ENCODE measurements at regions not wholly inside any gene's neighbourhood (a gene's known extent, or its start where the extent isn't known, plus 50 kb on each side); places are given as distances from the start of the nearest gene placed in this dataset.

DNA sequence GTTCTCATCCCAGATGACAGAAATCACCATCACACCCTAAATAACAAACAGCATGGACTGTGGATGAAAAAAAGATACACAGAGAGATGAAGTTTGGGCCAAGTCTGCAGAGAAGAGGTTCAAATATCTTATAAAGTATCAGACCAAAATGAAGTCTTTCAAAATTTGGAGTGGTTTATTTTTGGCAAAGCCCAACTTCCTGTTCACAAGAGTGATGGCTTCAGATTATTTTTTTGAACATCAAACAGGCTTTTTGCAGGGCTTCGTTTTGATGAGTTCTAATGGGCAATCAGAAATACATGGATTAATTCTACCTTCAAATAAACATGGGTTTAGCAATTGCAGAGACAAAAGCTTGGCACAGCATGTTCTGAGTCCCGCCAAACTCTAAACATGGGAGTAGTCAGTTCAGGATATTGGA is 378.2 kb upstream of the RPS23 start:
- POLR2A ChIA-PET, result no interaction called here
- CTCF ChIA-PET, result interaction anchor here (1.6 kb wide), 1 partner anchor 15 kb away, joined by 3 read pairs; no protein-coding TSS in a partner anchor
- TF ChIP-seq PHF8 (IDR thresholded peaks at IDR 0.05; ENCODE audit: borderline replicate concordance, low read depth) (no peak), FOXS1 (CRISPR knock-in tag; IDR thresholded peaks at IDR 0.05) (no peak), TFCP2L1 (CRISPR knock-in tag; IDR thresholded peaks at IDR 0.05) (no peak), RCOR1 (IDR thresholded peaks at IDR 0.05; ENCODE audit: low read depth, low read length) (no peak), CHD2 (IDR thresholded peaks at IDR 0.05; ENCODE audit: low read length, partially characterized antibody) (no peak), HOXB5 (CRISPR knock-in tag; IDR thresholded peaks at IDR 0.05) (no peak), RARB (CRISPR knock-in tag; IDR thresholded peaks at IDR 0.05) (no peak), POLR2A (IDR thresholded peaks at IDR 0.05; ENCODE audit: low read length) (no peak), ZFP36 (IDR thresholded peaks at IDR 0.05; ENCODE audit: borderline replicate concordance, partially characterized antibody) (no peak), CHD4 (IDR thresholded peaks at IDR 0.05; ENCODE audit: borderline replicate concordance) (no peak), HEYL (CRISPR knock-in tag; IDR thresholded peaks at IDR 0.05) (no peak), GATA3 (IDR thresholded peaks at IDR 0.05; ENCODE audit: borderline replicate concordance) (no peak), KDM1A (IDR thresholded peaks at IDR 0.05; ENCODE audit: low read depth) (no peak), MAFK (IDR thresholded peaks at IDR 0.05; ENCODE audit: partially characterized antibody) (no peak)
- TF ChIP-seq, protein P1, sequence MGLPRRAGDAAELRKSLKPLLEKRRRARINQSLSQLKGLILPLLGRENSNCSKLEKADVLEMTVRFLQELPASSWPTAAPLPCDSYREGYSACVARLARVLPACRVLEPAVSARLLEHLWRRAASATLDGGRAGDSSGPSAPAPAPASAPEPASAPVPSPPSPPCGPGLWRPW (IDR thresholded peaks at IDR 0.05), result no peak
- TF ChIP-seq, protein P2, sequence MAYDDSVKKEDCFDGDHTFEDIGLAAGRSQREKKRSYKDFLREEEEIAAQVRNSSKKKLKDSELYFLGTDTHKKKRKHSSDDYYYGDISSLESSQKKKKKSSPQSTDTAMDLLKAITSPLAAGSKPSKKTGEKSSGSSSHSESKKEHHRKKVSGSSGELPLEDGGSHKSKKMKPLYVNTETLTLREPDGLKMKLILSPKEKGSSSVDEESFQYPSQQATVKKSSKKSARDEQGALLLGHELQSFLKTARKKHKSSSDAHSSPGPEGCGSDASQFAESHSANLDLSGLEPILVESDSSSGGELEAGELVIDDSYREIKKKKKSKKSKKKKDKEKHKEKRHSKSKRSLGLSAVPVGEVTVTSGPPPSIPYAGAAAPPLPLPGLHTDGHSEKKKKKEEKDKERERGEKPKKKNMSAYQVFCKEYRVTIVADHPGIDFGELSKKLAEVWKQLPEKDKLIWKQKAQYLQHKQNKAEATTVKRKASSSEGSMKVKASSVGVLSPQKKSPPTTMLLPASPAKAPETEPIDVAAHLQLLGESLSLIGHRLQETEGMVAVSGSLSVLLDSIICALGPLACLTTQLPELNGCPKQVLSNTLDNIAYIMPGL (CRISPR knock-in tag; IDR thresholded peaks at IDR 0.05; ENCODE audit: borderline replicate concordance), result no peak
- TF ChIP-seq, protein P3, sequence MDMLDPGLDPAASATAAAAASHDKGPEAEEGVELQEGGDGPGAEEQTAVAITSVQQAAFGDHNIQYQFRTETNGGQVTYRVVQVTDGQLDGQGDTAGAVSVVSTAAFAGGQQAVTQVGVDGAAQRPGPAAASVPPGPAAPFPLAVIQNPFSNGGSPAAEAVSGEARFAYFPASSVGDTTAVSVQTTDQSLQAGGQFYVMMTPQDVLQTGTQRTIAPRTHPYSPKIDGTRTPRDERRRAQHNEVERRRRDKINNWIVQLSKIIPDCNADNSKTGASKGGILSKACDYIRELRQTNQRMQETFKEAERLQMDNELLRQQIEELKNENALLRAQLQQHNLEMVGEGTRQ (IDR thresholded peaks at IDR 0.05), result no peak
- H3K9me3 ChIP-seq, result no peaks in the 10 kb centered on the region
- ATAC-seq, result no peak
- no peak for FAIRE-seq
- no peak for DNase-seq (ENCODE audit: low read depth in 1 of 2, low spot score in 1 of 2)
- H3K27ac ChIP-seq, result no peak overlapping the region
- H3K4me1 ChIP-seq, result no peaks in the 10 kb centered on the region
- WGBS (ENCODE audit: missing lambda C conversion rate), result 46% methylated on average over 2 of the region's 2 CpGs
- no peak overlapping the region for H3K4me3 ChIP-seq
- no peak overlapping the region for H3K4me2 ChIP-seq

DNA sequence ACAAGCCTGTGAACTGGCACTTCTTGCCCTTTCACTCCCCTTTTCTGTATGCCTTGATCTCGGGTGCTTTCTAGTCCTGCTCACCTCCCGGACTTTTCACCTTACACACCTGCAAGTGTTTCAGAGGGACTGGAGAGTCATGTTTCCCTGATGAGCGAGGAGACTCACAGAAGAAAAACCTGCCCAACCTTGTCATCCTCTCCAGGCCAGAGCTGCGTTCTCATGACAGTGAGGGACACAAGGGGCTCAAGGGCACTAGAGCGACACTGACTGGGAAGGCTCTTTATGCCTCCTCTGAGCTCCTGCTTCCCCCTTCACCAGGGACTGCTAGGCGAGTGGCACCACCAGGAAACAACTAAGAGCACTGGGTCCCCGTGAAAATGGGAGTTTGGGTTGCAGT is 376.9 kb upstream of the RPS23 start:
- CTCF ChIA-PET, result interaction anchor here (0.7 to 1.1 kb wide), 2 partner anchors 10 to 910 kb away, joined by 3 read pairs; no protein-coding TSS in a partner anchor
- Histone ChIP-seq H3K4me1 (no peaks in the 10 kb centered on the region), H3K4me3 (no peak overlapping the region), H3K27ac (no peak overlapping the region), H3K9me3 (no peaks in the 10 kb centered on the region), H3K4me2 (no peak overlapping the region)
- WGBS (ENCODE audit: missing lambda C conversion rate), result 22% methylated on average over 7 of the region's 7 CpGs
- POLR2A ChIA-PET, result no interaction called here
- no peak for TF ChIP-seq CHD2 (IDR thresholded peaks at IDR 0.05; ENCODE audit: low read length, partially characterized antibody)
- no peak for TF ChIP-seq GATA3 (IDR thresholded peaks at IDR 0.05; ENCODE audit: borderline replicate concordance)
- TF ChIP-seq EHF (CRISPR knock-in tag; IDR thresholded peaks at IDR 0.05), result no peak
- TF ChIP-seq HOXB13 (CRISPR knock-in tag; IDR thresholded peaks at IDR 0.05; ENCODE audit: low read depth), result no peak
- TF ChIP-seq, protein P4, sequence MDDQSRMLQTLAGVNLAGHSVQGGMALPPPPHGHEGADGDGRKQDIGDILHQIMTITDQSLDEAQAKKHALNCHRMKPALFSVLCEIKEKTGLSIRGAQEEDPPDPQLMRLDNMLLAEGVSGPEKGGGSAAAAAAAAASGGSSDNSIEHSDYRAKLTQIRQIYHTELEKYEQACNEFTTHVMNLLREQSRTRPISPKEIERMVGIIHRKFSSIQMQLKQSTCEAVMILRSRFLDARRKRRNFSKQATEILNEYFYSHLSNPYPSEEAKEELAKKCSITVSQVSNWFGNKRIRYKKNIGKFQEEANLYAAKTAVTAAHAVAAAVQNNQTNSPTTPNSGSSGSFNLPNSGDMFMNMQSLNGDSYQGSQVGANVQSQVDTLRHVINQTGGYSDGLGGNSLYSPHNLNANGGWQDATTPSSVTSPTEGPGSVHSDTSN (IDR thresholded peaks at IDR 0.05), result no peak
- TF ChIP-seq, protein P5, sequence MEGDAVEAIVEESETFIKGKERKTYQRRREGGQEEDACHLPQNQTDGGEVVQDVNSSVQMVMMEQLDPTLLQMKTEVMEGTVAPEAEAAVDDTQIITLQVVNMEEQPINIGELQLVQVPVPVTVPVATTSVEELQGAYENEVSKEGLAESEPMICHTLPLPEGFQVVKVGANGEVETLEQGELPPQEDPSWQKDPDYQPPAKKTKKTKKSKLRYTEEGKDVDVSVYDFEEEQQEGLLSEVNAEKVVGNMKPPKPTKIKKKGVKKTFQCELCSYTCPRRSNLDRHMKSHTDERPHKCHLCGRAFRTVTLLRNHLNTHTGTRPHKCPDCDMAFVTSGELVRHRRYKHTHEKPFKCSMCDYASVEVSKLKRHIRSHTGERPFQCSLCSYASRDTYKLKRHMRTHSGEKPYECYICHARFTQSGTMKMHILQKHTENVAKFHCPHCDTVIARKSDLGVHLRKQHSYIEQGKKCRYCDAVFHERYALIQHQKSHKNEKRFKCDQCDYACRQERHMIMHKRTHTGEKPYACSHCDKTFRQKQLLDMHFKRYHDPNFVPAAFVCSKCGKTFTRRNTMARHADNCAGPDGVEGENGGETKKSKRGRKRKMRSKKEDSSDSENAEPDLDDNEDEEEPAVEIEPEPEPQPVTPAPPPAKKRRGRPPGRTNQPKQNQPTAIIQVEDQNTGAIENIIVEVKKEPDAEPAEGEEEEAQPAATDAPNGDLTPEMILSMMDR (IDR thresholded peaks at IDR 0.05), result no peak
- TF ChIP-seq FOSL2 (IDR thresholded peaks at IDR 0.05), result no peak
- no peak for TF ChIP-seq FOSL2 (CRISPR knock-in tag; IDR thresholded peaks at IDR 0.05)
- DNase-seq (ENCODE audit: low read depth in 1 of 2, low spot score in 1 of 2), result no peak
- FAIRE-seq, result no peak
- ATAC-seq, result no peak
